HL-60 (cell line): ENCODE measurements at regions not wholly inside any gene's neighbourhood (a gene's known extent, or its start where the extent isn't known, plus 50 kb on each side); places are given as distances from the start of the nearest gene placed in this dataset.

Source experiments
- GABPA ChIP-seq: IDR thresholded peaks from 2 replicates; pipeline ENCODE4 v1.6.1; 2012; ENCODE audit warnings: low read depth
- POLR2AphosphoS5 ChIP-seq: IDR thresholded peaks from 2 replicates; pipeline ENCODE4 v1.6.1; 2012; ENCODE audit warnings: low read depth
- REST ChIP-seq: IDR thresholded peaks from 2 replicates; pipeline ENCODE4 v1.6.1; 2012; ENCODE audit warnings: low read depth; ENCODE audit not compliant: insufficient replicate concordance
- SPI1 ChIP-seq: IDR thresholded peaks from 2 replicates; pipeline ENCODE4 v1.6.1; 2012; ENCODE audit warnings: low read depth, mild to moderate bottlenecking, borderline replicate concordance
- TF ChIP-seq, protein P1 (sequence below): IDR thresholded peaks from one replicate; pipeline ENCODE4 v1.5.1; 2011; ENCODE audit warnings: low read length, control low read depth, inconsistent platforms; ENCODE audit not compliant: insufficient read depth

GRCh38 chr16:8464979-8465378 lies 125.3 kb downstream of the TMEM114 start:
- TF ChIP-seq, protein P1, sequence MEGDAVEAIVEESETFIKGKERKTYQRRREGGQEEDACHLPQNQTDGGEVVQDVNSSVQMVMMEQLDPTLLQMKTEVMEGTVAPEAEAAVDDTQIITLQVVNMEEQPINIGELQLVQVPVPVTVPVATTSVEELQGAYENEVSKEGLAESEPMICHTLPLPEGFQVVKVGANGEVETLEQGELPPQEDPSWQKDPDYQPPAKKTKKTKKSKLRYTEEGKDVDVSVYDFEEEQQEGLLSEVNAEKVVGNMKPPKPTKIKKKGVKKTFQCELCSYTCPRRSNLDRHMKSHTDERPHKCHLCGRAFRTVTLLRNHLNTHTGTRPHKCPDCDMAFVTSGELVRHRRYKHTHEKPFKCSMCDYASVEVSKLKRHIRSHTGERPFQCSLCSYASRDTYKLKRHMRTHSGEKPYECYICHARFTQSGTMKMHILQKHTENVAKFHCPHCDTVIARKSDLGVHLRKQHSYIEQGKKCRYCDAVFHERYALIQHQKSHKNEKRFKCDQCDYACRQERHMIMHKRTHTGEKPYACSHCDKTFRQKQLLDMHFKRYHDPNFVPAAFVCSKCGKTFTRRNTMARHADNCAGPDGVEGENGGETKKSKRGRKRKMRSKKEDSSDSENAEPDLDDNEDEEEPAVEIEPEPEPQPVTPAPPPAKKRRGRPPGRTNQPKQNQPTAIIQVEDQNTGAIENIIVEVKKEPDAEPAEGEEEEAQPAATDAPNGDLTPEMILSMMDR: no peak
- no peak for TF ChIP-seq REST
- TF ChIP-seq POLR2AphosphoS5: no peak
- TF ChIP-seq SPI1: no peak
- no peak for TF ChIP-seq GABPA
